Aorta (tissue), 5 donors: ENCODE measurements at regions not wholly inside any gene's neighbourhood (a gene's known extent, or its start where the extent isn't known, plus 50 kb on each side); places are given as distances from the start of the nearest gene placed in this dataset.
A peak's percentile ranks its signal among the peaks of the same experiment; 100 is the strongest.

ENCODE experiments used
- ATAC-seq: fragments of 200-7000 bp; cut with Tn5 transposase; one replicate; pipeline ENCODE4 v1.9.1; 2022; ENCODE audit warnings: moderate library complexity; ENCODE audit not compliant: low FRiP score
- DNase-seq, 2 donors: peaks; one replicate each; pipeline ENCODE4 v3.0.0-alpha.2; 2020
- H3K27ac ChIP-seq, 2 donors: one replicate each; pipeline ENCODE4 v1.5.1; 2013; ENCODE audit warnings: low read length in 2 of 2, mild to moderate bottlenecking in 2 of 2, moderate library complexity in 2 of 2, control low read depth in 1 of 2, inconsistent platforms in 1 of 2, low read depth in 1 of 2
- H3K27me3 ChIP-seq, 2 donors: one replicate each; pipeline ENCODE4 v1.6.1; 2013; ENCODE audit warnings: control low read depth in 1 of 2, low read length in 1 of 2, mild to moderate bottlenecking in 1 of 2, moderate library complexity in 1 of 2; ENCODE audit not compliant: insufficient read depth in 2 of 2, control insufficient read depth in 1 of 2
- H3K36me3 ChIP-seq, 2 donors: one replicate each; pipeline ENCODE4 v1.6.1; 2013; ENCODE audit warnings: control low read depth in 1 of 2, low read length in 1 of 2, mild to moderate bottlenecking in 1 of 2; ENCODE audit not compliant: insufficient read depth in 2 of 2, control insufficient read depth in 1 of 2
- H3K4me1 ChIP-seq, 2 donors: one replicate each; pipeline ENCODE4 v1.6.1; 2013; ENCODE audit warnings: low read length in 2 of 2, control low read depth in 1 of 2, mild to moderate bottlenecking in 1 of 2, moderate library complexity in 1 of 2; ENCODE audit not compliant: insufficient read depth in 2 of 2, control insufficient read depth in 1 of 2
- H3K4me3 ChIP-seq, 2 donors: one replicate each; pipeline ENCODE4 v1.5.1; 2013; ENCODE audit warnings: low read length in 2 of 2, control low read depth in 1 of 2, mild to moderate bottlenecking in 1 of 2
- H3K9me3 ChIP-seq: one replicate; pipeline ENCODE4 v1.6.1; 2013; ENCODE audit warnings: mild to moderate bottlenecking, low read length; ENCODE audit not compliant: control insufficient read depth
- WGBS, 2 donors: extraction: QIAGEN DNeasy Blood & Tissue Kit; methylation state at CpG; one replicate each; pipeline ENCODE4 v1.1.7; 2013; 5-methylcytosine and 5-hydroxymethylcytosine counted together
- intact Hi-C, 2 donors: fragments of 100-400 bp; cut with DNase I; formaldehyde crosslinking; loops; one replicate each; pipeline versions ENCODE4 v1.14.2 to v1.15.0; 2022
- donor health status: healthy with polysubstance abuse.
- donor health status: Bipolar disorder and iron deficiency.
- donor health status: DM: no; HTN: no; CAD: no.
- donor health status: DM: no; HTN: no; CAD: no.
- donor health status: DM: yes; HTN: yes; CAD: no.

GRCh38 chr18:10009321-10010144 lies 95.7 kb downstream of the VAPA start:
- H3K9me3 ChIP-seq: no peaks in the 10 kb centered on the region
- H3K4me3 ChIP-seq: no peak overlapping the region
- H3K27ac ChIP-seq: peak overlapping the region in 1 of 2 donors; percentile 59
- no peak for DNase-seq
- WGBS, 2 donors: 95% methylated on average over 24 to 28 of the region's 28 CpGs
- H3K27me3 ChIP-seq: no peaks in the 10 kb centered on the region
- no peak for ATAC-seq
- no peaks in the 10 kb centered on the region for H3K36me3 ChIP-seq
- H3K4me1 ChIP-seq: peaks cover 4 to 6% of the 10 kb centered on the region in 2 donors
- intact Hi-C loops: loop anchor here (1.0 to 10.0 kb wide), 4 partner anchors 125 to 509 kb away; partner anchors contain the start of gene APCDD1 (in 1 of the 2)

DNA sequence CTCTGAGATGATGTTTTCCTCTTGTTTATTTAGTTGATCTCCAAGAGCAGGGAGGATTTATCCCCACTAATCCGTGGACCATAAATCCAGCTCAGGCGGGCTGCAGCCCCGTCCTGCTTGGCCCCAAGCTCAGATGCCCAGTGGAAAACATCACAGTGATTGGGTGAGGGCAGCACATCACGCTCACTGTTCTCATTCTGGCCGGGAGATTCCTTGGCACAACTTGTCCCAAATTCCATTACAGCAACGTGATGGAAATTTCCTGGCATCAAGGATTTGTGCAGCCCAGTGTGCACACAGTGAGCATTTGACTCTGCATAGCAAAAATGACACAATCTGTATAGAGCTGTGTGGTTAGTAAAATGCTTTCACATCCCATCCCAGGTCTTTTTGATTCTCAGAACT lies 96.8 kb downstream of the VAPA start:
- peaks cover 4 to 6% of the 10 kb centered on the region in 2 donors for H3K4me1 ChIP-seq
- H3K27ac ChIP-seq: peak overlapping the region in 1 of 2 donors; percentile 62
- no peak overlapping the region for H3K4me3 ChIP-seq
- 3 to 4% methylated on average over 6 of the region's 6 CpGs for WGBS, 2 donors
- H3K27me3 ChIP-seq: no peaks in the 10 kb centered on the region
- ATAC-seq: peak; percentile 93
- no peaks in the 10 kb centered on the region for H3K36me3 ChIP-seq
- intact Hi-C loops: loop anchor here in 1 of 2 donors (1.0 to 10.0 kb wide), 2 partner anchors 124 to 508 kb away; no protein-coding TSS in a partner anchor
- DNase-seq: peak; percentile 80 to 83
- no peaks in the 10 kb centered on the region for H3K9me3 ChIP-seq

- Histone ChIP-seq H3K4me3 (no peak overlapping the region), H3K27ac (peak overlapping the region in 1 of 2 donors; percentile 90), H3K27me3 (no peaks in the 10 kb centered on the region), H3K36me3 (no peaks in the 10 kb centered on the region), H3K4me1 (peaks cover 5 to 6% of the 10 kb centered on the region in 2 donors), H3K9me3 (no peaks in the 10 kb centered on the region)
- DNase-seq (no peak), ATAC-seq (no peak)
- intact Hi-C loops: loop anchor here in 1 of 2 donors (10.0 kb wide), 1 partner anchor 124 kb away; no protein-coding TSS in a partner anchor
- WGBS, 2 donors: 6 to 15% methylated on average over 4 of the region's 4 CpGs
Observed at GRCh38 chr18:10011061-10011460, 97.2 kb downstream of the VAPA start.

DNA sequence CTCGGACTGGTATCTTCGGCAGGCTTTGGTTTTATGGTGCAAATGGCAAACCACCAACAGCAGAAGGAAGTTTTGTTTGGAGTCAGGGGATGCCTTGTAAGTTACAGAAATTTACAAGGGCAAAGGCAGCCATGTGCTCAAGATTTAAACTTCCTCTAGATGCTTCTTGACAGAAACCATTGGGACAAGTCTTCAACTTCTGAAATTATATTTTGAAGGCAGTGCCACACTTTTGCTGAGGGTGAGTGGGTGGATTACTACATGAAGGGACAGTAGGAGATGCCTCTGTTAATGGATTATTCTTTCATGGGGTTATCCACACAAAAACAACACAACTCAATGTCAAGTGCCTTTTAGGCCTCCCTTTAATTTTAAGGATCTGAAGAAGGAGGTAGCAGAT lies 97.9 kb downstream of the VAPA start:
- no peak for ATAC-seq
- no peak for DNase-seq
- no peaks in the 10 kb centered on the region for H3K36me3 ChIP-seq
- peaks cover 6% of the 10 kb centered on the region in 2 donors for H3K4me1 ChIP-seq
- 2 to 11% methylated on average over 2 of the region's 2 CpGs for WGBS, 2 donors
- no peak overlapping the region for H3K27ac ChIP-seq
- intact Hi-C loops: loop anchor here in 1 of 2 donors (10.0 kb wide), 1 partner anchor 123 kb away; no protein-coding TSS in a partner anchor
- no peaks in the 10 kb centered on the region for H3K9me3 ChIP-seq
- H3K27me3 ChIP-seq: no peaks in the 10 kb centered on the region
- H3K4me3 ChIP-seq: no peak overlapping the region

GRCh38 chr18:10012526-10012925 lies 98.7 kb downstream of the VAPA start:
- H3K27ac ChIP-seq: no peak overlapping the region
- peaks cover 6% of the 10 kb centered on the region in 2 donors for H3K4me1 ChIP-seq
- no peak overlapping the region for H3K4me3 ChIP-seq
- intact Hi-C loops: loop anchor here in 1 of 2 donors (10.0 kb wide), 1 partner anchor 122 kb away; no protein-coding TSS in a partner anchor
- WGBS, 2 donors: 96 to 99% methylated on average over 4 of the region's 4 CpGs
- H3K27me3 ChIP-seq: no peaks in the 10 kb centered on the region
- H3K36me3 ChIP-seq: no peaks in the 10 kb centered on the region
- DNase-seq (no peak), ATAC-seq (no peak)
- H3K9me3 ChIP-seq: no peaks in the 10 kb centered on the region

GRCh38 chr18:10013621-10014543 lies 100.1 kb downstream of the VAPA start:
- intact Hi-C loops: loop anchor here in 1 of 2 donors (10.0 kb wide), 1 partner anchor 121 kb away; no protein-coding TSS in a partner anchor
- ATAC-seq (no peak), DNase-seq (no peak)
- 84% methylated on average over 17 of the region's 17 CpGs for WGBS, 2 donors
- H3K9me3 ChIP-seq: peaks cover 2% of the 10 kb centered on the region
- H3K36me3 ChIP-seq: no peaks in the 10 kb centered on the region
- H3K4me3 ChIP-seq: no peak overlapping the region
- H3K4me1 ChIP-seq: peaks cover 6% of the 10 kb centered on the region in 2 donors
- H3K27me3 ChIP-seq: no peaks in the 10 kb centered on the region
- H3K27ac ChIP-seq: no peak overlapping the region

DNA sequence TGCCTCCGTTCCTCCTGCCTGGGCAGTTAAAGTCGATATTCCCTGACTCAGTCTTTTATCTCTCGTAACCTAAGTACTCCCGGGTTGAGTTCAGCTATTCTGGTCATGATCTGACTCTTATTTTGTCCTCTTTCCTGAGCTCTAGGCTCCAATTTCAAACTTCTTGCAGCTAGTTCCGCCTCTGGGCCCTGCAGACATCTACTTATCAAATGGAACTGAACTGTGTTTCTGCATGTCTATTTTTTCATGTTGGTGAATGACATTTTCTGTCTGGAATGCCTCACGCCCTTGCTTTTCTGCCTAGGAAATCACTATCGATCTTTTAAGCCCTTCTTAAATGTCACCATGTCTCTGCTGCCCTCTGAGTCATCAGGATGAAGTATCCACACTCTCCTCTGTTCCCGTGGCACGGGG lies 101.5 kb downstream of the VAPA start:
- H3K36me3 ChIP-seq: no peaks in the 10 kb centered on the region
- peaks cover 5 to 6% of the 10 kb centered on the region in 2 donors for H3K4me1 ChIP-seq
- peaks cover 2% of the 10 kb centered on the region for H3K9me3 ChIP-seq
- no peak overlapping the region for H3K4me3 ChIP-seq
- WGBS, 2 donors: 3 to 7% methylated on average over 9 of the region's 9 CpGs
- intact Hi-C loops: loop anchor here in 1 of 2 donors (10.0 kb wide), 1 partner anchor 120 kb away; no protein-coding TSS in a partner anchor
- DNase-seq (no peak), ATAC-seq (no peak)
- H3K27ac ChIP-seq: peak overlapping the region in 1 of 2 donors; percentile 69
- H3K27me3 ChIP-seq: no peaks in the 10 kb centered on the region
